Thymus (tissue), 11 donors: ENCODE measurements at regions not wholly inside any gene's neighbourhood (a gene's known extent, or its start where the extent isn't known, plus 50 kb on each side); places are given as distances from the start of the nearest gene placed in this dataset.

Source experiments
- DNase-seq, 9 donors: peaks; one replicate each; pipeline ENCODE4 v3.0.0-alpha.2; 2013; ENCODE audit warnings: low spot score in 9 of 9, low read depth in 6 of 9, missing footprints in 1 of 9
- H3K27ac ChIP-seq, 2 donors: one replicate each; pipeline ENCODE4 v1.5.1; 2013; ENCODE audit warnings: control low read depth in 1 of 2, low read depth in 1 of 2, low read length in 1 of 2, mild to moderate bottlenecking in 1 of 2, moderate library complexity in 1 of 2
- H3K27me3 ChIP-seq, 2 donors: one replicate each; pipeline ENCODE4 v1.5.1; 2013; ENCODE audit warnings: low read length in 1 of 2; ENCODE audit not compliant: control insufficient read depth in 2 of 2, insufficient read depth in 1 of 2
- H3K36me3 ChIP-seq, 2 donors: one replicate each; pipeline ENCODE4 v1.5.1; 2013; ENCODE audit warnings: low read length in 1 of 2, mild to moderate bottlenecking in 1 of 2, moderate library complexity in 1 of 2; ENCODE audit not compliant: control insufficient read depth in 2 of 2, insufficient read depth in 2 of 2
- H3K4me1 ChIP-seq, 2 donors: one replicate each; pipeline ENCODE4 v1.5.1; 2013; ENCODE audit warnings: low read length in 2 of 2; ENCODE audit not compliant: control insufficient read depth in 2 of 2, insufficient read depth in 2 of 2
- H3K4me3 ChIP-seq, 2 donors: one replicate each; pipeline ENCODE4 v1.5.1; 2013; ENCODE audit warnings: low read length in 2 of 2, control low read depth in 1 of 2, mild to moderate bottlenecking in 1 of 2
- H3K9me3 ChIP-seq, 2 donors: one replicate each; pipeline ENCODE4 v1.5.1; 2013; ENCODE audit warnings: low read length in 1 of 2, mild to moderate bottlenecking in 1 of 2; ENCODE audit not compliant: control insufficient read depth in 2 of 2, insufficient read depth in 1 of 2
- WGBS: extraction: QIAGEN DNeasy Blood & Tissue Kit; methylation state at CpG from one replicate; pipeline ENCODE4 v1.1.7; 2013; 5-methylcytosine and 5-hydroxymethylcytosine counted together
- donor health status: healthy.

DNA sequence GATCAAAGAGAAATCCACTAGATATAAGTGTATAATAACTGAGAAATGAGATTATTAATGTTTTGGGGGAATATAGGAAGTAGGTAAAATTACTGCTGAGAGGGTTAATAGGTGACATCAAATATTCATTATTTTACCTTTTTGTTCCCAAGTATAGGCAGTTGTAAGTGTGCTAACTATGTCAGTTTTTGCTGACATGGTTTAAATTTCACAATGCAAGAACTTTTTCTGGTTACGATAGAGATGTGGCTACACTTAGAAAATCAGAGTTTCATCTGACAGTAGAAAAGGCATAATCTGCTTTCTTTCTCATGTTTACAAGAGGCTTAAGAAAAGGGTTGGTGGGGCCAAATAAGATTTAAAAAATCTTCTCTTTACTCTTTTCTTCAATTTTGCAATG, 235.0 kb upstream of the DPPA4 start:
- Histone ChIP-seq H3K9me3 (no peaks in the 10 kb centered on the region), H3K4me1 (no peaks in the 10 kb centered on the region), H3K36me3 (no peaks in the 10 kb centered on the region), H3K27me3 (no peaks in the 10 kb centered on the region), H3K4me3 (no peak overlapping the region), H3K27ac (no peak overlapping the region)
- DNase-seq, result no peak
- 87% methylated on average over 1 of the region's 1 CpG for WGBS

GRCh38 chr3:109596991-109597390, 259.6 kb upstream of the DPPA4 start:
- Histone ChIP-seq H3K36me3 (no peaks in the 10 kb centered on the region), H3K27ac (no peak overlapping the region), H3K4me3 (no peak overlapping the region), H3K27me3 (no peaks in the 10 kb centered on the region), H3K9me3 (no peaks in the 10 kb centered on the region), H3K4me1 (no peaks in the 10 kb centered on the region)
- 94% methylated on average over 4 of the region's 4 CpGs for WGBS
- DNase-seq, result no peak

DNA sequence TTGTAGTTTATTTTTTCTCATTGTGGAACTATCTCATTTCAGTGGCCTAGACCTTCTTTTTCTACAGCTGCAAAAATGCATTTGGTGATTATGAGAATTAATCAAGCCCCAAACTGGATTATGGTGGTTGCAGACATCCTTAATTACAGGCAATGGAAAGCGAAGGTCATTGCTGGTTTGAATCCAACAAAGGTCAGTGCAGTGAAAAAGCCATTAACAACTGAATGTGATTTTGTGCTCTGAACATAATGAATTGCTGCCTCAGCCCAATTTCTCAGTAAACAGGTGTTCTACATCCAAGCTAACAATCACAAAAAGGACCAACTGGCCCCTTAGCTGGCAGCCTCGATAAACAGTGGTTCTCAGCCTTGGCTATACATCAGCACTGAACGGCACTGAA, 260.1 kb upstream of the DPPA4 start:
- no peak overlapping the region for H3K4me3 ChIP-seq
- DNase-seq, result no peak
- no peaks in the 10 kb centered on the region for H3K4me1 ChIP-seq
- H3K27ac ChIP-seq, result no peak overlapping the region
- H3K27me3 ChIP-seq, result no peaks in the 10 kb centered on the region
- H3K9me3 ChIP-seq, result no peaks in the 10 kb centered on the region
- no peaks in the 10 kb centered on the region for H3K36me3 ChIP-seq
- 76% methylated on average over 3 of the region's 3 CpGs for WGBS

- H3K4me3 ChIP-seq, result no peak overlapping the region
- no peak for DNase-seq
- H3K4me1 ChIP-seq, result no peaks in the 10 kb centered on the region
- WGBS, result 76% methylated on average over 1 of the region's 1 CpG
- H3K27me3 ChIP-seq, result no peaks in the 10 kb centered on the region
- H3K9me3 ChIP-seq, result no peaks in the 10 kb centered on the region
- H3K36me3 ChIP-seq, result no peaks in the 10 kb centered on the region
- H3K27ac ChIP-seq, result no peak overlapping the region
Observed at GRCh38 chr3:109607897-109608296, 270.6 kb upstream of the DPPA4 start.

DNA sequence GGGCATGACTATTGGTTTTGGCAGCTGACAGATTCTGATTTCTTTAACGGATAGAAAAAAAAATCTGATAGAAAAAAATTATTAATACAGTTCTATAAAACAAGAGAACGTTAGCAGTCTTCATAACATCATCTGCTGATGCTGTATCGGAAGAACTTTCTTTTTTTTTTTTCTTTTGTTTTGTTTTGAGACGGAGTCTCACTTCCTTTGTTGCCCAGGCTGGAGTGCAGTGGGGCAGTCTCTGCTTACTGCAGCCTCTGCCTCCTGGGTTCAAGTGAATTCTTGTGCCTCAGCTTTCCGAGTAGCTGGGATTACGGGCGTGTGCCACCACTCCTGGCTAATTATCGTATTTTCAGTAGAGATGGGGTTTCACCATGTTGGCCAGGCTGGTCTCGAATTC, 271.2 kb upstream of the DPPA4 start:
- 81% methylated on average over 9 of the region's 9 CpGs for WGBS
- no peak overlapping the region for H3K27ac ChIP-seq
- DNase-seq, result no peak
- H3K4me3 ChIP-seq, result no peak overlapping the region
- no peaks in the 10 kb centered on the region for H3K36me3 ChIP-seq
- H3K4me1 ChIP-seq, result no peaks in the 10 kb centered on the region
- H3K27me3 ChIP-seq, result no peaks in the 10 kb centered on the region
- H3K9me3 ChIP-seq, result no peaks in the 10 kb centered on the region

GRCh38 chr3:109618766-109619378, 281.5 kb upstream of the DPPA4 start:
- Histone ChIP-seq H3K27ac (no peak overlapping the region), H3K4me3 (no peak overlapping the region), H3K9me3 (no peaks in the 10 kb centered on the region), H3K27me3 (no peaks in the 10 kb centered on the region), H3K4me1 (no peaks in the 10 kb centered on the region), H3K36me3 (no peaks in the 10 kb centered on the region)
- 83% methylated on average over 2 of the region's 2 CpGs for WGBS
- DNase-seq, result no peak

- Histone ChIP-seq H3K27me3 (no peaks in the 10 kb centered on the region), H3K4me3 (no peak overlapping the region), H3K36me3 (no peaks in the 10 kb centered on the region), H3K4me1 (no peaks in the 10 kb centered on the region), H3K9me3 (no peaks in the 10 kb centered on the region), H3K27ac (no peak overlapping the region)
- DNase-seq, result no peak
Observed at GRCh38 chr3:109631897-109632296, 294.6 kb upstream of the DPPA4 start.

GRCh38 chr3:109640146-109640652, 302.9 kb upstream of the DPPA4 start:
- Histone ChIP-seq H3K4me3 (no peak overlapping the region), H3K9me3 (no peaks in the 10 kb centered on the region), H3K27me3 (no peaks in the 10 kb centered on the region), H3K27ac (no peak overlapping the region), H3K36me3 (no peaks in the 10 kb centered on the region), H3K4me1 (no peaks in the 10 kb centered on the region)
- 92% methylated on average over 4 of the region's 4 CpGs for WGBS
- no peak for DNase-seq

DNA sequence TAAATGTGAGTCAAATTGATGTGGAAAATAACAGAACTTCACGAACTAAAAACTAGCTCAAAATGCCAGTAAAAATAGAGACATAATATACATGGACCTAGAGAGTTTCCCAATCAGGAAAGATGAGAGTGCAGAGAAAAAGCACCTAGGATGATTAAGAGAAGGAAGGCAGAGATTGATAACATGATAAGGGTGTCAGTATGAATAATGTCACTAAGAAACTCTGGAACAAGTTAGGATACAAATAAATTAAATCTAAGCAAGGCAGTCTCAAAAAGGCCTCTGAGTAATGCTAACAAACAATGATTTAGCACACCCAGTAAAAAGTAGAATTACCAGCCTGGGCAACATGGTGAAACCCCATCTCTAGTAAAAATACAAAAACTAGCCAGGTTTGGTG, 304.7 kb upstream of the DPPA4 start:
- H3K4me3 ChIP-seq, result no peak overlapping the region
- no peaks in the 10 kb centered on the region for H3K9me3 ChIP-seq
- no peak for DNase-seq
- H3K27ac ChIP-seq, result no peak overlapping the region
- 89% methylated on average over 1 of the region's 1 CpG for WGBS
- H3K27me3 ChIP-seq, result no peaks in the 10 kb centered on the region
- no peaks in the 10 kb centered on the region for H3K4me1 ChIP-seq
- H3K36me3 ChIP-seq, result no peaks in the 10 kb centered on the region

GRCh38 chr3:109643590-109643989, 306.2 kb upstream of the DPPA4 start:
- 71% methylated on average over 2 of the region's 2 CpGs for WGBS
- no peaks in the 10 kb centered on the region for H3K36me3 ChIP-seq
- no peak overlapping the region for H3K4me3 ChIP-seq
- H3K27me3 ChIP-seq, result no peaks in the 10 kb centered on the region
- H3K27ac ChIP-seq, result no peak overlapping the region
- H3K9me3 ChIP-seq, result no peaks in the 10 kb centered on the region
- no peak for DNase-seq
- H3K4me1 ChIP-seq, result no peaks in the 10 kb centered on the region
